Mesenteric fat pad (tissue), 1 donor: ENCODE measurements at regions not wholly inside any gene's neighbourhood (a gene's known extent, or its start where the extent isn't known, plus 50 kb on each side); places are given as distances from the start of the nearest gene placed in this dataset.
"Not testable (repeated sequence)": the region's sequence is repeated elsewhere in the genome, so short reads cannot be mapped to it uniquely, and the experiment has no call there.

ENCODE experiments used
- DNase-seq: peaks from one replicate; pipeline ENCODE4 v3.0.0-alpha.2; 2020; ENCODE audit warnings: low spot score
- donor health status: DM: yes; HTN: yes; CAD: no.

GRCh38 chr10:117746541-117747448 lies 204.2 kb downstream of the EMX2 start:
- DNase-seq = no peak

GRCh38 chr10:117747636-117748035 lies 205.1 kb downstream of the EMX2 start:
- DNase-seq = no peak

GRCh38 chr10:117748058-117748457 lies 205.5 kb downstream of the EMX2 start:
- no peak for DNase-seq

- no peak for DNase-seq
Measured at GRCh38 chr10:117750616-117751015, 208.1 kb downstream of the EMX2 start.

- no peak for DNase-seq
Measured at GRCh38 chr10:117751259-117751658, 208.7 kb downstream of the EMX2 start.

GRCh38 chr10:117752103-117752502 lies 209.6 kb downstream of the EMX2 start:
- DNase-seq = no peak

- no peak for DNase-seq
Measured at GRCh38 chr10:117754770-117755658, 212.5 kb downstream of the EMX2 start.

- DNase-seq = no peak
Measured at GRCh38 chr10:117755659-117756014, 213.1 kb downstream of the EMX2 start.

- DNase-seq = no peak
Measured at GRCh38 chr10:117757086-117757720, 214.7 kb downstream of the EMX2 start.

GRCh38 chr10:117759266-117759665 lies 216.7 kb downstream of the EMX2 start:
- no peak for DNase-seq

GRCh38 chr10:117761695-117762094 lies 219.1 kb downstream of the EMX2 start:
- no peak for DNase-seq

GRCh38 chr10:117762126-117762818 lies 219.7 kb downstream of the EMX2 start:
- no peak for DNase-seq

- no peak for DNase-seq
Measured at GRCh38 chr10:117762819-117763172, 220.2 kb downstream of the EMX2 start.

- no peak for DNase-seq
Measured at GRCh38 chr10:117763528-117763927, 221.0 kb downstream of the EMX2 start.

GRCh38 chr10:117768333-117769042 lies 225.9 kb downstream of the EMX2 start:
- no peak for DNase-seq

- no peak for DNase-seq
Measured at GRCh38 chr10:117775526-117775925, 233.0 kb downstream of the EMX2 start.

- DNase-seq = not testable (repeated sequence)
Measured at GRCh38 chr10:117777222-117777621, 234.7 kb downstream of the EMX2 start.

GRCh38 chr10:117778241-117778640 lies 235.7 kb downstream of the EMX2 start:
- no peak for DNase-seq

- no peak for DNase-seq
Measured at GRCh38 chr10:117780411-117780810, 237.9 kb downstream of the EMX2 start.

- no peak for DNase-seq
Measured at GRCh38 chr10:117781216-117781831, 238.8 kb downstream of the EMX2 start.
